ENCODE measurements at regions not wholly inside any gene's neighbourhood (a gene's known extent, or its start where the extent isn't known, plus 50 kb on each side); places are given as distances from the start of the nearest gene placed in this dataset.

DNA sequence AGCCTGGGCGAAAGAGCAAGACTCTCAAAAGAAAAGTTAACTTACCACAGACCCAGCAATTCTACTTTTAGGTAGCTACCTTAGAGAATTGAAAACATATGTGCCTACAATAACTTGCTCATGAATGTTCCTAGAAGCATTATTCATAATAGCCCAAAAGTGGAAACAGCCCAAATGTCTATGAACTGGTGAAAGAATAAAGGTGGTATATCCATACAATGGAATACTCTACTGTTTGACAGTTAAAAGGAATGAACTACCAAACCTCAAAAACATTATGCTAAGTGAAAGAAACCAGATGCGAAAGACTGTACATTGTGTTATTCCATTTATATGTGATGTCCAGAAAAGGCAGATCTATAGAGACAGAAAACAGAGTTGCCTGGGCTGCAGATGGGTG lies 131.4 kb downstream of the UCHL1 start:
- BruUV-seq (replicated peaks), result no TSS peak
- no peaks in the 10 kb centered on the region for H3K79me2 ChIP-seq (ENCODE audit: low read length)
- no peak overlapping the region for H3K27ac ChIP-seq (ENCODE audit: low read length)
- no peaks in the 10 kb centered on the region for H3K9me3 ChIP-seq (ENCODE audit: low read length)
- intact Hi-C loops (cut with micrococcal nuclease), result no loop called here
- TF ChIP-seq EZH2phosphoT487 (IDR thresholded peaks at IDR 0.05; ENCODE audit: borderline replicate concordance, low read length), result no peak
- TF ChIP-seq, protein P1, sequence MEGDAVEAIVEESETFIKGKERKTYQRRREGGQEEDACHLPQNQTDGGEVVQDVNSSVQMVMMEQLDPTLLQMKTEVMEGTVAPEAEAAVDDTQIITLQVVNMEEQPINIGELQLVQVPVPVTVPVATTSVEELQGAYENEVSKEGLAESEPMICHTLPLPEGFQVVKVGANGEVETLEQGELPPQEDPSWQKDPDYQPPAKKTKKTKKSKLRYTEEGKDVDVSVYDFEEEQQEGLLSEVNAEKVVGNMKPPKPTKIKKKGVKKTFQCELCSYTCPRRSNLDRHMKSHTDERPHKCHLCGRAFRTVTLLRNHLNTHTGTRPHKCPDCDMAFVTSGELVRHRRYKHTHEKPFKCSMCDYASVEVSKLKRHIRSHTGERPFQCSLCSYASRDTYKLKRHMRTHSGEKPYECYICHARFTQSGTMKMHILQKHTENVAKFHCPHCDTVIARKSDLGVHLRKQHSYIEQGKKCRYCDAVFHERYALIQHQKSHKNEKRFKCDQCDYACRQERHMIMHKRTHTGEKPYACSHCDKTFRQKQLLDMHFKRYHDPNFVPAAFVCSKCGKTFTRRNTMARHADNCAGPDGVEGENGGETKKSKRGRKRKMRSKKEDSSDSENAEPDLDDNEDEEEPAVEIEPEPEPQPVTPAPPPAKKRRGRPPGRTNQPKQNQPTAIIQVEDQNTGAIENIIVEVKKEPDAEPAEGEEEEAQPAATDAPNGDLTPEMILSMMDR (conservative IDR thresholded peaks at IDR 0.05; ENCODE audit: low read depth, low read length), result no peak
- TF ChIP-seq EZH2 (IDR thresholded peaks at IDR 0.05; ENCODE audit: low read length, unreplicated experiment), result no peak
- H3K36me3 ChIP-seq (ENCODE audit: low read depth, low read length), result no peaks in the 10 kb centered on the region
- no peak overlapping the region for H3K4me2 ChIP-seq (ENCODE audit: low read length)
- CTCF ChIA-PET, result no interaction called here
- no peaks in the 10 kb centered on the region for H4K20me1 ChIP-seq (ENCODE audit: low read length)
- peaks cover 12% of the 10 kb centered on the region for H3K4me1 ChIP-seq (ENCODE audit: insufficient read depth, low read length)
- H2AFZ ChIP-seq (ENCODE audit: low read length), result no peak overlapping the region
- no peaks in the 10 kb centered on the region for H3F3A ChIP-seq (ENCODE audit: low read length, unreplicated experiment)
- ATAC-seq (no peak), DNase-seq (no peak)
- H3K27me3 ChIP-seq (ENCODE audit: low read length), result no peaks in the 10 kb centered on the region
- H3K9me2 ChIP-seq (replicated peaks; ENCODE audit: low read length), result no peaks in the 10 kb centered on the region
- H3K9ac ChIP-seq (ENCODE audit: low read length), result no peak overlapping the region
- no peak overlapping the region for H3K4me3 ChIP-seq (ENCODE audit: low read length)
- POLR2A ChIA-PET (ENCODE audit: unreplicated experiment), result no interaction called here

DNA sequence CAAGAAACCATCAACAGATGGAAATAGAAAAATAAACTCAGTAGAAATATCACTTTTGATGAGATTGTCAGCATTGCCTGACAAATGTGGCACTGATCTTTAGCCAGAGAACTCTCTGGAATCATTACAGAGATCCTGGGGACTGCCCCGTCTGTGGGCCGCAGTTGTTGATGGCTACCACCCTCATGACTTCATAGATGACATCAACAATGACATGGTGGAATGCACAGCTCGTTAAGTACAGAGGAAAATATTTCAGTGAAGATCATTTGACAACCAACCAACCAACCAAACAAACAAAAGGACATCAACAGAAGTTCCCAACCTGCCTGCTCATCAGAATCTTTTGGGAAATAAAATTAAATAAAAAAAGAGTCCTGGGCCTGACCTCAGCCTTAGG lies 132.6 kb downstream of the UCHL1 start:
- no peaks in the 10 kb centered on the region for H3K79me2 ChIP-seq (ENCODE audit: low read length)
- POLR2A ChIA-PET (ENCODE audit: unreplicated experiment), result no interaction called here
- ATAC-seq, result no peak

DNA sequence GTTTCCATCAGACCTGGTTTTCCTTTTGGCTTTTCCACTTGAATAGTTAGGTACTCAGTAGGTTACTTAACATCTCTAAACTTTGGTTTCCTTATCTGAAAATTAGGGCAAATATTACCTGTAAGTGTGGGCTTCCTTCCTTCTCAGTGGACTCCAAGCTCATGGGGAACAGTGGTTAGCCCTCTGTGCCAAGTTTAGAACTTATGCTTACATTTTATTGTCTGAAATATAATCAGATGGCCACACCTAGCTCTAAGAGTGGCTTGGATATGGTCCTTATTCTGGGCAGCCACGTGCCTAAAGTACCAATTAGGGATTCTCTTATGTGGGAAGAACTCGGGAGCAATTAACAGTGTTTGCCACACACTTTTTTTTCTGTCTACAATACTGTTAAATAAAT lies 133.9 kb downstream of the UCHL1 start:
- Histone ChIP-seq H3K4me3 (ENCODE audit: low read length) (no peak overlapping the region), H3K79me2 (ENCODE audit: low read length) (peaks cover 1% of the 10 kb centered on the region; the same call in 1 of the 2 replicates), H3K4me2 (ENCODE audit: low read length) (no peak overlapping the region), H4K20me1 (ENCODE audit: low read length) (no peaks in the 10 kb centered on the region), H3K9me2 (replicated peaks; ENCODE audit: low read length) (no peaks in the 10 kb centered on the region), H3K4me1 (ENCODE audit: insufficient read depth, low read length) (peaks cover 12% of the 10 kb centered on the region), H3K9ac (ENCODE audit: low read length) (no peak overlapping the region), H3K36me3 (ENCODE audit: low read depth, low read length) (no peaks in the 10 kb centered on the region), H3K27ac (ENCODE audit: low read length) (peak overlapping the region; percentile 56), H3F3A (ENCODE audit: low read length, unreplicated experiment) (no peaks in the 10 kb centered on the region), H3K9me3 (ENCODE audit: low read length) (no peaks in the 10 kb centered on the region), H3K27me3 (ENCODE audit: low read length) (no peaks in the 10 kb centered on the region), H2AFZ (ENCODE audit: low read length) (no peak overlapping the region)
- DNase-seq (no peak), ATAC-seq (no peak)
- ChIA-PET POLR2A (ENCODE audit: unreplicated experiment) (no interaction called here), CTCF (no interaction called here)
- intact Hi-C loops (cut with micrococcal nuclease), result no loop called here
- no TSS peak for BruUV-seq (replicated peaks)
- TF ChIP-seq, protein P1 (conservative IDR thresholded peaks at IDR 0.05; ENCODE audit: low read depth, low read length), result no peak
- TF ChIP-seq EZH2 (IDR thresholded peaks at IDR 0.05; ENCODE audit: low read length, unreplicated experiment) (no peak), EZH2phosphoT487 (IDR thresholded peaks at IDR 0.05; ENCODE audit: borderline replicate concordance, low read length) (no peak)

More for the DNA sequence above, 132.6 kb downstream of the UCHL1 start:
- Histone ChIP-seq H3K9ac (ENCODE audit: low read length) (no peak overlapping the region), H3K36me3 (ENCODE audit: low read depth, low read length) (no peaks in the 10 kb centered on the region), H2AFZ (ENCODE audit: low read length) (no peak overlapping the region), H3F3A (ENCODE audit: low read length, unreplicated experiment) (no peaks in the 10 kb centered on the region), H3K27me3 (ENCODE audit: low read length) (no peaks in the 10 kb centered on the region), H4K20me1 (ENCODE audit: low read length) (no peaks in the 10 kb centered on the region), H3K4me1 (ENCODE audit: insufficient read depth, low read length) (peaks cover 12% of the 10 kb centered on the region), H3K4me3 (ENCODE audit: low read length) (no peak overlapping the region), H3K9me3 (ENCODE audit: low read length) (no peaks in the 10 kb centered on the region), H3K9me2 (replicated peaks; ENCODE audit: low read length) (no peaks in the 10 kb centered on the region), H3K27ac (ENCODE audit: low read length) (no peak overlapping the region), H3K4me2 (ENCODE audit: low read length) (no peak overlapping the region)
- BruUV-seq (replicated peaks), result no TSS peak
- intact Hi-C loops (cut with micrococcal nuclease), result no loop called here
- TF ChIP-seq, protein P1 (conservative IDR thresholded peaks at IDR 0.05; ENCODE audit: low read depth, low read length), result no peak
- TF ChIP-seq EZH2phosphoT487 (IDR thresholded peaks at IDR 0.05; ENCODE audit: borderline replicate concordance, low read length) (no peak), EZH2 (IDR thresholded peaks at IDR 0.05; ENCODE audit: low read length, unreplicated experiment) (no peak)
- no peak for DNase-seq
- CTCF ChIA-PET, result no interaction called here

Data from PC-3 (cell line).